HG03521 (cell line): ENCODE measurements at regions not wholly inside any gene's neighbourhood (a gene's known extent, or its start where the extent isn't known, plus 50 kb on each side); places are given as distances from the start of the nearest gene placed in this dataset.
"Not testable (repeated sequence)": the region's sequence is repeated elsewhere in the genome, so short reads cannot be mapped to it uniquely, and the experiment has no call there.

Source experiments
- ATAC-seq: cut with Tn5 transposase; IDR thresholded peaks from one replicate; pipeline ENCODE4 v1.9.1; 2021; ENCODE audit warnings: mild to moderate bottlenecking, moderate library complexity; ENCODE audit not compliant: unreplicated experiment

GRCh38 chr15:69552057-69552815, 99.6 kb downstream of the RPLP1 start:
- no peak for ATAC-seq

- no peak for ATAC-seq
These were observed 101.1 kb downstream of the RPLP1 start for GRCh38 chr15:69553686-69554085.

GRCh38 chr15:69554279-69554961, 101.8 kb downstream of the RPLP1 start:
- ATAC-seq = no peak

GRCh38 chr15:69555080-69555479, 102.5 kb downstream of the RPLP1 start:
- no peak for ATAC-seq

- no peak for ATAC-seq
These were observed 103.7 kb downstream of the RPLP1 start for GRCh38 chr15:69556344-69556743.

- no peak for ATAC-seq
These were observed 104.5 kb downstream of the RPLP1 start for GRCh38 chr15:69557020-69557706.

- ATAC-seq = no peak
These were observed 105.2 kb downstream of the RPLP1 start for GRCh38 chr15:69557707-69558409.

GRCh38 chr15:69559440-69560190, 107.0 kb downstream of the RPLP1 start:
- no peak for ATAC-seq

GRCh38 chr15:69561071-69561784, 108.6 kb downstream of the RPLP1 start:
- ATAC-seq = no peak

GRCh38 chr15:69562116-69562515, 109.5 kb downstream of the RPLP1 start:
- no peak for ATAC-seq

GRCh38 chr15:69562564-69562963, 109.9 kb downstream of the RPLP1 start:
- ATAC-seq = no peak

- no peak for ATAC-seq
These were observed 112.5 kb downstream of the RPLP1 start for GRCh38 chr15:69565066-69565655.

- not testable (repeated sequence) for ATAC-seq
These were observed 114.7 kb downstream of the RPLP1 start for GRCh38 chr15:69567238-69567760.

GRCh38 chr15:69568173-69569009, 115.8 kb downstream of the RPLP1 start:
- no peak for ATAC-seq

GRCh38 chr15:69570454-69570853, 117.8 kb downstream of the RPLP1 start:
- ATAC-seq = no peak

GRCh38 chr15:69570997-69571396, 118.4 kb downstream of the RPLP1 start:
- no peak for ATAC-seq

- not testable (repeated sequence) for ATAC-seq
These were observed 120.7 kb downstream of the RPLP1 start for GRCh38 chr15:69573278-69573677.

- no peak for ATAC-seq
These were observed 121.3 kb downstream of the RPLP1 start for GRCh38 chr15:69573815-69574475.
